ENCODE measurements at regions not wholly inside any gene's neighbourhood (a gene's known extent, or its start where the extent isn't known, plus 50 kb on each side); places are given as distances from the start of the nearest gene placed in this dataset.

- TF ChIP-seq POLR2AphosphoS5 (IDR thresholded peaks at IDR 0.05; ENCODE audit: low read depth) (no peak), EZH2 (IDR thresholded peaks at IDR 0.05; ENCODE audit: low read depth, unreplicated experiment) (no peak), CTCF (conservative IDR thresholded peaks at IDR 0.05; ENCODE audit: low read depth in 2 of 2) (no peak), EZH2phosphoT487 (IDR thresholded peaks at IDR 0.05; ENCODE audit: unreplicated experiment) (no peak), NANOG (IDR thresholded peaks at IDR 0.05; ENCODE audit: borderline replicate concordance) (no peak)
- TF ChIP-seq, protein P1, sequence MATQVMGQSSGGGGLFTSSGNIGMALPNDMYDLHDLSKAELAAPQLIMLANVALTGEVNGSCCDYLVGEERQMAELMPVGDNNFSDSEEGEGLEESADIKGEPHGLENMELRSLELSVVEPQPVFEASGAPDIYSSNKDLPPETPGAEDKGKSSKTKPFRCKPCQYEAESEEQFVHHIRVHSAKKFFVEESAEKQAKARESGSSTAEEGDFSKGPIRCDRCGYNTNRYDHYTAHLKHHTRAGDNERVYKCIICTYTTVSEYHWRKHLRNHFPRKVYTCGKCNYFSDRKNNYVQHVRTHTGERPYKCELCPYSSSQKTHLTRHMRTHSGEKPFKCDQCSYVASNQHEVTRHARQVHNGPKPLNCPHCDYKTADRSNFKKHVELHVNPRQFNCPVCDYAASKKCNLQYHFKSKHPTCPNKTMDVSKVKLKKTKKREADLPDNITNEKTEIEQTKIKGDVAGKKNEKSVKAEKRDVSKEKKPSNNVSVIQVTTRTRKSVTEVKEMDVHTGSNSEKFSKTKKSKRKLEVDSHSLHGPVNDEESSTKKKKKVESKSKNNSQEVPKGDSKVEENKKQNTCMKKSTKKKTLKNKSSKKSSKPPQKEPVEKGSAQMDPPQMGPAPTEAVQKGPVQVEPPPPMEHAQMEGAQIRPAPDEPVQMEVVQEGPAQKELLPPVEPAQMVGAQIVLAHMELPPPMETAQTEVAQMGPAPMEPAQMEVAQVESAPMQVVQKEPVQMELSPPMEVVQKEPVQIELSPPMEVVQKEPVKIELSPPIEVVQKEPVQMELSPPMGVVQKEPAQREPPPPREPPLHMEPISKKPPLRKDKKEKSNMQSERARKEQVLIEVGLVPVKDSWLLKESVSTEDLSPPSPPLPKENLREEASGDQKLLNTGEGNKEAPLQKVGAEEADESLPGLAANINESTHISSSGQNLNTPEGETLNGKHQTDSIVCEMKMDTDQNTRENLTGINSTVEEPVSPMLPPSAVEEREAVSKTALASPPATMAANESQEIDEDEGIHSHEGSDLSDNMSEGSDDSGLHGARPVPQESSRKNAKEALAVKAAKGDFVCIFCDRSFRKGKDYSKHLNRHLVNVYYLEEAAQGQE (IDR thresholded peaks at IDR 0.05; ENCODE audit: unreplicated experiment), result no peak
Observed at GRCh38 chr10:94103192-94103591, 109.5 kb downstream of the PLCE1 start.

All from GM23338 (cell line).